NCI-H2107 treated with DMSO at 0.1 percent for 48 hours (cell line): ENCODE measurements at regions not wholly inside any gene's neighbourhood (a gene's known extent, or its start where the extent isn't known, plus 50 kb on each side); places are given as distances from the start of the nearest gene placed in this dataset.
"Not testable (repeated sequence)": the region's sequence is repeated elsewhere in the genome, so short reads cannot be mapped to it uniquely, and the experiment has no call there.

Experiments
- DNase-seq: peaks from one replicate; lab custom pipeline; 2025; ENCODE audit not compliant: unreplicated experiment; lab: John Stamatoyannopoulos, UW

DNA sequence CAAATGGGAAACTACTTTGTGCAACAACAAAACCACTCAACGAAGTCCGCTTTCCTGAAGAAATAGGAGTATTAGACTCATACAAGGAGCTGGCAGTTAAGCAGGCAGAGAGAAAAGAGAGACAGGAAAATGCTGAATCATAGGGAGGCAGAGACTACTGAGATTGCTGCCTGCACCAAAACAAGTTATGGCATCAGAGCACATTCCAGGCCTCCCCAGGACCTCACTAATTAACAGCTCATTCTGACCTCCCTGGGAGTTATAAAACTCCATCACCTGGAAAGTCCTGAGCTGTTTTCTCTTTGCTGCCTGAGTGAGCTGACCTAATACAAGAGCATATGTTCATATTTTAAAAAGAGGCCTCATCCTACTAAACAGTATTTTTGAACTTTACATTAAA is 741.0 kb downstream of the MCTP2 start:
- DNase-seq: no peak

GRCh38 chr15:94987085-94987484 is 755.7 kb downstream of the MCTP2 start:
- DNase-seq: no peak

- no peak for DNase-seq
These were observed 760.4 kb downstream of the MCTP2 start for GRCh38 chr15:94991718-94992117.

DNA sequence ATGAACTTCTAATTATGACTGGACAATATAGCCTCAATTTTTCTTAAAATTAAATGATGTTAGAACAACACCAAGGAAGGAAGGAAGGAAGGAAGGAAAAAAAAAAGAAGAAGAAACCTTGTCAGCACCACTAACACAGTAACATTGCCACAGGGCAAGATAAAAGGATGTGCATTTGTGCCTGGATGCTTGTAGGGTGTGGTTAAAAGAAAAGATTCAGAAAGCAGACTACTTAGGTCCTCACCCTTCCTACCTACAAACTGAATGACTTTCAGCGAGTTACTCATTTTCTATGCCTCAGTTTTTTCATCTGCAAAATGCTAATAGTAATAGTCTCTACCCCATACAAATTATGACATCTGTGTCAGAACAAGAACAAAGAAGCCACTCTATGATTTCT is 778.3 kb downstream of the MCTP2 start:
- DNase-seq: no peak

- DNase-seq: no peak
These were observed 782.0 kb downstream of the MCTP2 start for GRCh38 chr15:95013381-95013780.

GRCh38 chr15:95016511-95017229 is 785.3 kb downstream of the MCTP2 start:
- no peak for DNase-seq

DNA sequence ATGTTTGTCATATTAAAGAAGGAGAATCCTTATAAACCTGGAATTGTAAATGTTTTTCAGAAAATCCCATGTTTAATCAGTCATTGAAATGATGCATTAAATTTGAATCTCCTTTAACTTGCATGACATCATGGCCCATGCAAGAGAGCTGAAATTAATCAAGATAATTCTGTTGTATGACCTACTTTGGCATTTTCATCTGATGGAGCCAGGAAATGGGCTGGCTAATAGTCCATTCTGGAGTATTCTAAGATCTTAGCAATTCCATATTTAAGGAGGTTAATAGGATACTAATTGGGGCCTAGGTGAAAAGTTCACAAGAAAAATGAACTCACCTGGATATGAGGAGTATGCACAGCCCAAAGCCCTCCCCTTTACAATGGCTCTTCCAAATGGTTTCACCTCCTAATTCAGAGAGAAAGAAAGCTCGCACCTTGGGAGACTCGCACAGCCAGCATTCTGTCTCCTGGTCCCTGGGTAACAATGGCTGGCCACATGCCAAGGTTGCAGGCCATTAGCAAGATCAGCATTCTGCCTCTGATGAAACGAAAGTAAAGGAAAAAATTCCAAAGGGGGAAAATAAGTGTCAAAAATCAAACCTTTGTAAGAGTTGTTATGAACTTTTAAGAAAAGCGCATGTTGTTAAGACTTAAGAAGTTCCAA is 786.4 kb downstream of the MCTP2 start:
- DNase-seq: no peak

- DNase-seq: no peak
These were observed 787.7 kb downstream of the MCTP2 start for GRCh38 chr15:95018888-95019545.

- no peak for DNase-seq
These were observed 788.5 kb downstream of the MCTP2 start for GRCh38 chr15:95019907-95020306.

DNA sequence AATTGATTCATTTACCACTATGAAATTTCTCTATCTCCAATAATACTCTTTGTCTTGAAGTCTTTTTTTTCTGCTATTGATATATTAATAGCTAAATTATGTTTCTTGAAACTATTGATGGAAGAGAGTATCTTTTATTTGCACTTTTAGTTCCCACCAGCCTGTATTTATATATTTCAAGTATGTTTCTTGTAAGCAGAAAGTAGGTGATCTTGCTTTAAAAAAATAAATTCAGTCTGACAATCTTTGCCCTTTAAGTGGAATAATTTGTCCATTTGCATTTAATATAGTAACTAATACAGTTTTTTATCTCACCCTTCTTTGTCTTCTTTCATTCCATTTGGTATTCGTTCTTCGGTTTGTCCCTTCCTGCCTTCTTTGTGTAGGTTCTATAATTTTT is 790.5 kb downstream of the MCTP2 start:
- DNase-seq: no peak

GRCh38 chr15:95024351-95024750 is 793.0 kb downstream of the MCTP2 start:
- no peak for DNase-seq

GRCh38 chr15:95025924-95026728 is 794.8 kb downstream of the MCTP2 start:
- DNase-seq: peak; percentile 20

DNA sequence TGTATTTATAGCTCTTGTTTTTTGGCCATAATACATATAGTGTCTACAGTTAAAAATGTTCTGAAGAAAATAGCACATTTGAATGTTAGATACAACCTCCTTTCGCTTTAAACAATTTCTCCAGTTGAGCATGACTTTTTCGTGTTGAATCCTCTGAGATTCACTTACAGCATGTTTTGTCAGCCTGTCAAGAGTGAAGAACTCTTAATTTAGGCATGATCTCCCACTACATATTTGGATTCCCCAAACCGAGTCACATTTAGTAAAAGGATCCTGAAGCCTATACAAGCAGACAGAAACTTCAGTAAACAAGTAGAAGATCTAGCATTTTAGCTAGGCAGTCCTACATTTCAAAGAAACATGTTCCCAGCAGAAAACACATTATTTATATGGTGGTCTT is 796.6 kb downstream of the MCTP2 start:
- DNase-seq: no peak

DNA sequence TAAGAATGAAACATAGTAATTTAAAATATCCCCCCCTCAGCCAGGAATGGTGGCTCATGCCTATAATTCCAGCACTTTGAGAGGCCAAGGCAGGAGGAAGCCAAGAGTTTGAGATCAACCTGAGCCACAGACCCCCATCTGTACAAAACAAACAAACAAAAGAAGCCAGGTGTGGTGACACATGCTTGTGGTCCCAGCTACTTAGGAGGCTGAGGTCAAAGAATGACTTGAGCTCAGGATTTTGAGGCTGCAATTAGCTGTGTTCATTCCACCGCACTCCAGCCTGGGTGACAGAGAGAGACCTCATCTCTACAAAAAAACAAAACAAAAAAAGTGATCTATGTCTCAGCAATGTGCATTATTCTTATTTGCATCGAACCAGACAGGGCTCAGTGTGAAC is 800.8 kb downstream of the MCTP2 start:
- DNase-seq: no peak

DNA sequence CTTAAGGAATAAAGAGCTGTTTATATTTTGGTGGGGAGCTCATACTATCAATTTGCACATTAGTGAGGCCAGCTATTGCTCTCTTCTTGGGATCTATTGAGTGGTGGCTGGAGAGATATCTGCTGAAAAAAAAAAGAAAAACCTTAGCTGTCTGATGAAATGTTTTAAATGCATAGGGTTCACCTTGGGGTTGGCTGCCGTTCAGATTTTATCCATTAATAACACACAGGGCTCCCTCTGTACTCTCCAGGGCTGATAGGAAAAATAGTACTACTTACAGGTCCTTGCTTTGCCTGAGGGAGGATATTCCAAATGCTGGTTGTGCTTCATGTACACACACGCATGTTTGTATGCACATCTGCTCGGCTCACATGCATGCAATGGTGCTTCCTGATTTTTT is 803.7 kb downstream of the MCTP2 start:
- no peak for DNase-seq

- DNase-seq: no peak
These were observed 809.9 kb downstream of the MCTP2 start for GRCh38 chr15:95041297-95041696.

DNA sequence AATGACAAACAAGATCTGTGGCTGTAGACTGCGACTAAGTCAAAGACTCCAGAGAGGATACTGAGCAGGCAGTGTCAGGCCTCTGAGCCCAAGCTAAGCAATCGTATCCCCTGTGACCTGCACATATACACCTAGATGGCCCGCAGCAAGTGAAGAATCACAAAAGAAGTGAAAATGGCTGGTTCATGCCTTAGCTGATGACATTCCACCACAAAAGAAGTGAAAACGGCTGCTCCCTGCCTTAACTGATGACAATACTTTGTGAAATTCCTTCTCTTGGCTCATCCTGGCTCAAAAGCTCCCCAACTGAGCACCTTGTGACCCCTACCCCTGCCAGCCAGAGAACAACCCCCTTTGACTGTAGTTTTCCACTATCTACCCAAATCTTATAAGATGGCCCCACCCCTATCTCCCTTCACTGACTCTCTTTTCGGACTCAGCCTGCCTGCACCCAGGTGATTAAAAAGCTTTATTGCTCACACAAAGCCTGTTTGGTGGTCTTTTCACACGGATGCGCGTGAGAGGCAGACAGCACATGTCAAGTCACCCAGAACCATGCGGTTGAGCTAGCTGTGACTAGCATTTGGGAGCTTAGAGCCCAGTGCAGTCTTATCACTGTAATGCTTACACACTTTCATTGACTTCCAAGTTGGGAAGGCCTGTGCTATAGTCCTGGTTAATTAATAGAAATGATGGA is 812.0 kb downstream of the MCTP2 start:
- not testable (repeated sequence) for DNase-seq

DNA sequence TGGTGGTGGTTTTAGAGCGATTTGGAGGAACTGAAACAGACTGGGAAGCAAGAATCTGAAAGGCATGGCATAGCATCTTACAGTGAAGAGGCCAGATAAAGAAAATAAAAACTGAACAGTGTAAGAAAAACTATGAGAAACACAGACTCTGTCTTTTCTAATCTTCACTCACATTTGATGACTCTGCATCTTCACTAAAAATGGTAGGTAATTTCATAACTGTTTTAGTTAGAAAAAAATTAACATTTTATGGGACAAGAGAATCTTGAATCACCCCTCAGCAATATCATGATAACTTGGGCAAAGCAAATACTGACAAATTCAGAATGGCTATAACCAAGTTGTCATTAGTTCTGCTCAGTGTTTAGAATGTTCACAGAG is 812.6 kb downstream of the MCTP2 start:
- DNase-seq: no peak

DNA sequence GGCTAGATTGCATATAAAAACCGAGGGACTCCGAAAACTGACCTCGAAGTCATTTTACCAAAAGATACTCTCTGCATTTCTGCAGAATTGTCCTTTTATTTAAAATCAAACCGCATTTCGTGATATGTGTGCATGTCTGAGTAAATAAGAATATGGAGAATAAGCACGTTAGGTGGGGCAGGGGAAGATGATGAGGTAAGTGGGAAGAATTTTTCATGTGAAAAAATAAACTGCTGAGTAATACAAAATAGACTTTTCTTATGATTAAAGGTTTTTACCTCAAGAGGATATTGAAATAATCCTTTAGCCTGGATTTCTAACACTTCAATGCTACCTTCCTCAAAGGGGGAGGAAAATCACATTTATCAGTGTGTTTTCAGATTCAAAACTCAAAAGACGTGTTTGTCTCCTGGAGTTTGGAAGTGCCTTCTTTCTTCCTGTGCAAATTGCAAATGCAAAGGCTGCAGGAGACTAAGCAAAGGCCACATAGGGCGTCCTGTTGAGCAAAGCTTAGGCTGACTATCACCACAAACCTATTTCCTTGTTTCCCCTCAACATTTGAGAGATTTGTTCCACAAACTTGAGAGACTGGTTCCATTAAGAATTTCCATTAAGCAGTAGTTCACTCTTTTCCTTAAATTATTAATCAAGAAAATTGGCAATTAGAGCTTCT is 813.5 kb downstream of the MCTP2 start:
- DNase-seq: no peak

DNA sequence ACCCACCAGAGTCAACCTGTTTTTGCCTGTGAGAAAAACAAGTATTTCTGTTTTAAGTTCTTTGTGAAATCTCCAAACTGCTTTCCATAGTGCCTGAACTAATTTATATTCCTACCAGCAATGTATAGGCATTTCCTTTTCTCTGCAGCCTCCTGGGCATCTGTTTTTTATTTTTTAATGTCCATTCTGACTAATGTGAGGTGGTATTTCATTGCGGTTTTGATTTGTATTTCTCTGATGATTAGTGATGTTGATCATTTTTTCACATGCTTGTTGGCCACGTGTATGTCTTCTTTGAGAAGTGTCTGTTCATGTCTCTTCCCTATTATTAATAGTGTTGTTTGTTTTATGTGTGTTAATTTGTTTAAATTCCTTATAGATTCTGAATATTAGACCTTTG is 820.5 kb downstream of the MCTP2 start:
- DNase-seq: no peak
